ENCODE measurements at regions not wholly inside any gene's neighbourhood (a gene's known extent, or its start where the extent isn't known, plus 50 kb on each side); places are given as distances from the start of the nearest gene placed in this dataset.

- no peak for TF ChIP-seq CTCF (IDR thresholded peaks at IDR 0.05)
- TF ChIP-seq POLR2A (IDR thresholded peaks at IDR 0.05): no peak
Measured at GRCh38 chr7:46079421-46079820, 158.3 kb upstream of the IGFBP3 start.

All from adrenal gland (tissue), 5 donors.